HUDEP-2 (cell line): ENCODE measurements at regions not wholly inside any gene's neighbourhood (a gene's known extent, or its start where the extent isn't known, plus 50 kb on each side); places are given as distances from the start of the nearest gene placed in this dataset.

Experiments
- DNase-seq, 76 experiments: peaks; one replicate each; lab custom pipeline; 2025; ENCODE audit not compliant: unreplicated experiment in 76 of 76; lab: John Stamatoyannopoulos, UW

DNA sequence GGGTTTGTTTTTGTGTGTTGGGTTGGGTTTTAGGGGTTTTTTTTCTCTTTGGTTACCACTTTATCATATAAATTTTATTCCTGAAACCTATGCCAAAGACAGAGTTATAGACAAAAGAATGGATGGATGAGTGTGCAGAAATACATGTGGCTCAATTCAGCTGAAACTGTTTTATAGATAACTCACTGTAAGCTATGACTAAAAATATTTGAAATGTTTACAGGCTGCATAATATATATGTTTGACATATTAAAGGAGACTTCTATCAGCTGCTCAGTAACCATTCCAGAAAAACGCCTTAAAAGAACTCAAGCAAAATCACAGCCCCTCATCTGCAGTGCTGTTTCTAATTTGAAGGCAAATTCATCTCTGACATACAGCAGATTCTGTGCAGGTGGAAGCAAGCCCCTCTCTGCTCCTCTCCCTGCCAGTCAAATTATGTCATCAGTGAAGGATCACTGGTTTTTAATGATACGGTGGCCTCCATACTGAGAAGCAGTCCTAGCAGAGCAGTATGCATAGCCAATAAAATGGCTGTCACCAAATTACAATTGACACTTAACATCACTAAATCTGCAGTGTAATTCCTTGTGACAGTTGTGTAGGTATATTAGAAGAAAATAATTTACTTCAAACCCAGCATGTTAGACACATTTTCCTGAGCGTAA lies 301.6 kb downstream of the NR2F1-AS1 start:
- DNase-seq, result no peak

DNA sequence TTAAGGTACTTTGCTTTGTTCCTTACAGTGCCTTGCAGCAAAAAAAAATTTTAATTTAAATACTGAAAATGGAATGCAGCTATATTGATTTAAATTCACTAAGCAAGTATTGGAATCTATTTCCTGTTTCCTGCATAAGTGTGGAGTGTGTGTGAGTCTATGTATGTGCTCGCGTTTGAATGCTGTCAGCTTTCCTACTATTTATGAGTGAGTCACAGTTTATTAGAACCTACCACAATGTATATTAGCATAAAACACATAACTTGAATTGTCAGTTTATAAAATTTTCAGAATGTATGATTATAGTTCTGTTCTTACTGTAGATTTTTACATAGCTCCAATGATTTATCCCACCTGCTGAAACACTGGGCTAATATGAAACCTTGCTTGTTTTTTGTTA lies 302.1 kb downstream of the NR2F1-AS1 start:
- DNase-seq, result no peak

DNA sequence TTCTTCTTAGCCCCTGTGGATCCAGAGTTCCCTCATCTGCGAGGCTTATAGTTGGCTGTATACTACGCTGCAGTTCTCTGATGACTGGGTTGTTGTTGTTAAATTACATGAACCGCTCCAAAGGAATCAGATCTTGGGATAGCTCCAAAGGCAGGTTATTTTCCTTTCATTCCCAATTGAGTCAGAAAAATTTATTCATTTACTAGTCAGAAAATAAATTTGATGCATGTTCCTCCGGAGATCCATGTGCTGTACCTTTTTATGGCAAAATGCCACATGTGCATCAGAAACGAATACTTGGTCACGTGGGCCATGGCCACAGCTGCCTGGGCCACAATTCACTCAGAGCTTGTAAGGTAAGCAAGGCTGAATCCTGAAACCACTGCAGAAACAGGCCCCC lies 304.0 kb downstream of the NR2F1-AS1 start:
- no peak for DNase-seq

DNA sequence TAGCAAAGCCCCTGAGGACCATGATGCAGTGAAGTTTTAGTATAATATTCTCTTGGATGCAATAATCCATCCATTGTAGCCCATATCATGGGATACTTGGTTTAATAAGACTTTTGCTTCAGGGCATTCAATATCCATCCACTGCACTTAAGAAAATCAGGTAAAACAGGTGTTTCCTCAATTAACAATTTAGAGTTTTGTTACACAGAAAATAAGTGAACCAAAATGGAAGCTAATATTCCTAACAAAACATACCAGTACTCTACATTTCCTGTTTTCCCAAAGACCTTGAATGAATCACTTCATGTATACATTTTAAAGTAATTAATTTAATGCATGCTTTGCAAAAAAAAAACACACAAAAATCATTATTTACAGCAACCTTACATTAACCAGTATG lies 305.6 kb downstream of the NR2F1-AS1 start:
- DNase-seq, result no peak

DNA sequence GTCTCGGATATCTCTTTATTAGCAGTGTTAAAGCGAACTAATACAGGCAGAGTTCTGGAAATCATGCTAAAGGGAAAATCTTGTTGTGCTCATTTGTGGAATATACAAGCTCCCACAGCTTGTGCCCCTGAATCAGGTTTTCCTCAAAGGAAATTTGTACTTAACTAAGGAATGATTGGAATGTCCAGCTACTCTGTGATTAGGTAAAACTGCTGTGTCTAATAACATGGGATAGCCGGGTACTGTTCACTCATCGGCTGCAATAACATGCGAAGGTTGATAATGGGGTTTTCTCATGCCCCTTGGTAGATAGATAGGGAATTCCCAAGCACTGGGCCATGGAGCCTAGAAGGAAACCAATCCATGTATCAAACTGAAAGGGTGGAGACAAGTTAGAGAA lies 306.7 kb downstream of the NR2F1-AS1 start:
- DNase-seq, result no peak

DNA sequence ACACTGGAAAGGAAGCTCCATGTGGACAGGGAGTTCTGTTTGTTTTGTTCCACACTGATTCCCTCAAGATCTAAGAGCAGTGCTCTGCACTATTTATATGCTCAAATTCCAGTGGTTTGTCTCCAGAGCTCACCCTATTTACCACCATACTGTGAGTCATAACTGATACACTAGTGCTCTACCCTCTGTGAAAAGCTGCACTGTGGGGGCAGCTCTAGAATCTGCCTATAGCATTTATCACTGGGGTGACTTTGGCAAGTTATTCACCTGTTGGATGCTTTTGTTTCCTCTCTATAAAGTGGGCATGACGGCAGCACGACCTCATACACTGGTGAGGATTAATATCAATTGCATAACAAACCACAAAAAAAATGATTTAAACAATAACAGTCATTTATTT lies 307.8 kb downstream of the NR2F1-AS1 start:
- DNase-seq, result no peak

DNA sequence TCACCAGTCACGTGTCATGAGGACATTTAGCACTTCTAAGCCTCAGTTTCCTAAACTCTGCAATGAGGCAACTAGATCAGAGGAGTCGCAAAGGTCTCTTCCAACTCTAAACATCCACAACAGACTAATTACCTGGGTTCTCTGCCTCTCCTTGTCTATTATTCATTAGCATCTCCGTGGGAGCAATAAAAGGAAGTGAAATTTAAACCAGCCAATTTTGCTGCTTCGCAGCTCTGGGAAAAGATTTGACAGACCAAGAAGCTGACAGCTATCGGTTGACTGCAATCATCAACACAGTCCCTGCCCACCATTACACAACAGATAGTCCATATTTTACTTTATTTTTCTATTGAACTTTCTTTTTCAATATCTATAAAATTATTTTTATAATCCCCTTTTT lies 308.9 kb downstream of the NR2F1-AS1 start:
- DNase-seq, result no peak

DNA sequence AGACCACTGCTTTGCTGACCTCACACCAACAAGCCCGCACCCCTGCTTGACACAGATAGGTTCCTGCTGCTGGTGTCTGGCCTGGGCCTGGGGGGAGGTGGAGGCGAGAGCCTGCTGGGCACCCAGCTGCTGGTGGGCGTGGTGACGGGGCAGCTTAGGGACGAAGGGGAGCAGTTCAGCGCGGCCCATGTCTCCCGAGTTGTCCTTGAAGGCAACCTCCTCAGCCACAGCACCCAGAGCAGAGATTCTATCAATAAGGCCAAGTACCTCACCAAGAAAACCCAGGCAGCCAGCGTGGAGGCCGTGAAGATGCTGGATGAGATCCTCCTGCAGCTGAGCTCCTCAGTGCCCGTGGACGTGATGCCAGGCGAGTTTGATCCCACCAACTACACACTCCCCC lies 313.3 kb downstream of the NR2F1-AS1 start:
- no peak for DNase-seq

DNA sequence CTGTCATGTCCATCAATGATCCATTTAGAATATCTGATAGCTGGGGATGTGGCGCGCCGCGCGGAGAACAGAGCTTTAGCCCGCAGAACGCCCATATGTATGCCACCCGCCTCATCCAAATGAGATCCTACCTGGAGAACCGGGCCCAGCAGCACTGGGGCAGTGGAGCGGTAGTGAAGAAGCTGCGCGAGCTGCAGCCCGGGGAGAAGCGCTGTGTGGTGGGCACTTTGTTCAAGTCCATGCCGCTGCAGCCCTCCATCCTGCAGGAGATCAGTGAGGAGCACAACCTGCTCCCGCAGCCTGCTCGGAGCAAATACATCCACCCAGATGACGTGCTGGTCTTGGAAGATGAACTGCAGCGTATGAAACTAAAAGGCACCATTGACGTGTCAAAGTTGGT lies 313.7 kb downstream of the NR2F1-AS1 start:
- DNase-seq, result no peak

DNA sequence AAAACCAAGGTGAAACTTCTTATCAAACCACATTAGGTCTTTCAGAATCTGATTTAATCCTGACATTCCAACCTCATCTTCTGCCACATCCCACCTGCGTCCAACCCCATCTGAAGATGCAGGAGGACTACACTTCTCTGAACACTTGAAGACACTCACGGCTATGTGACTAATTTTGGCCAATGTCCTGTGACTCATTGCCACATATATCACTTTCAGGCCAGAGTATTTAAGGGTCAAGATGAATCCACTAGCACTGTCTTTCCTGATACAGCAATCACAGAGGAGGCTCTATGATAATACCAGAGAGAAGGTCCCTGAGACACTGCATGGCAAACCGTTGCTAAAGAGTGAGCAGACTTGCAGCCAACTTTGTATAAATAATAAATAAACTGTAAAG lies 323.4 kb downstream of the NR2F1-AS1 start:
- DNase-seq, result no peak

DNA sequence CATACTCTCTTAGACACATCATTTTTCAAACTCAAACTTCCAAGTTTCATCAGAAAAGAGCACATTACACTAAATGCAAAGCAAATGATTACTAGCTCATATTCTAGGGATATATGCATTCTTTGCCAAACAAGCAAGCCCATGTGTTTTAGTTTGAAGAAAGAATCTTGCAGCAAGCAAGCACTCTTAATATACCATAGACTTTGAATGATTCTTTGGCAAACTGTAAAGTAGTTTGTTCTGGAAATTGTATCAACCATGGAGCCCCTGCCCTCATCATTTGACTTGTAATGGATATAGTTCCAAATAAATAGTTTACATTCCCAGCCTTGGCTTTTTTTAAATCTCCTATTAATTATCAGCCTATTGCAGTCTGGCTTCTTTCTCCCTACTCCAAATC lies 325.2 kb downstream of the NR2F1-AS1 start:
- no peak for DNase-seq

DNA sequence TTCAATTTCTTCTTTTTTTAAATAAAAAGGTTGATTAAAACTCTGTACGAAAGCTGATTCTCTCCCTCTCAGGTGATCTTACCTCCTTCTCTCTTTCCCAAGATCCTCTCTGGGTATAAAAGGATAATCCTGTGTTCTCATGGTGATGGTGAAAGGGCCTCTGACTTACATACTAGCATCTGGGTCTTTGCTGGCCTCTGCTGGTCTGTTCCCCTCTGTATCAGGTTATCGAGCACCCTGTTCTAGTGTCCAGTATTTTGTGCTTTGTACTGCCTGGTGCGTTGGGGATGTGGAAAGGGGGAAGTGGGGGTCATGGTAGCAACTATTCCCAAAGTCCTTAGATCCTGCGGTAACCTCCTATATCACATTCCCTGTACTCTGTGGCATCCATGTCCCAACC lies 328.9 kb downstream of the NR2F1-AS1 start:
- no peak for DNase-seq

DNA sequence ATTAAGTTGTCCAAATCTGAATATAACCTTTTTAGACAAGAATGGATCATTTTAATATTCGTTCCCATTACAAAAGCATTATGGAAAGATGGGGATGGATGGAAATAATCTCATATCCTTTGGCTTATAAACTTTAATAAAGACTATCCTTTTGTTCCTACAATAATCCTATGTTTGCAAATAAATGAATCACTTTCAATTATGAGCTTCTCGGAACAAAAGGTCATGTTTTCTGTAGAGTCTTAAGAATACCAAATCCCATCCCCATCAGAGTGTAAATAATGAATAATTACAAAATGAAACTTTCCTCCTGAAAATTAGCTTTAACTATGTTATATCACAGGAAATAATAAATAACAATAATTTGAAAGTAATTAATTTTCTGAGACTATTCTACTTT lies 329.7 kb downstream of the NR2F1-AS1 start:
- no peak for DNase-seq

DNA sequence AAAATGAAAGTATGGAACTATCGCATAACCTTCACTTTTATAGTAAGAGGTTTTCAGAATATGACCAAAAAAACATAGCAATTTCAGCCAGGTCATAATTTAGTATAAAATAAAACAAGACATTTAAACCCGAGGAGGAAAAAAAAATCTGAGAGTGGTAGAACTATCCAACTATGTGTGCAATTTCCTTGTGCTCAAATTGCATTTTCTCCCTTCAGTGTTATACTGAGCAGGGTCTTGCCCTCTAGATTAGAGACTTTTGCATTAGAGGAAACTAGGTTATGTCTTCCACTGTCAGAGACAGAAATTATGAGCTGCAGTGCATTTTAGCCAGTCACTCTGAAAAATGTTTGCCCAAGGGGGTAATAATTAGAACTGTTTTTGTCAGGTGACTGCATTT lies 330.6 kb downstream of the NR2F1-AS1 start:
- DNase-seq, result no peak

DNA sequence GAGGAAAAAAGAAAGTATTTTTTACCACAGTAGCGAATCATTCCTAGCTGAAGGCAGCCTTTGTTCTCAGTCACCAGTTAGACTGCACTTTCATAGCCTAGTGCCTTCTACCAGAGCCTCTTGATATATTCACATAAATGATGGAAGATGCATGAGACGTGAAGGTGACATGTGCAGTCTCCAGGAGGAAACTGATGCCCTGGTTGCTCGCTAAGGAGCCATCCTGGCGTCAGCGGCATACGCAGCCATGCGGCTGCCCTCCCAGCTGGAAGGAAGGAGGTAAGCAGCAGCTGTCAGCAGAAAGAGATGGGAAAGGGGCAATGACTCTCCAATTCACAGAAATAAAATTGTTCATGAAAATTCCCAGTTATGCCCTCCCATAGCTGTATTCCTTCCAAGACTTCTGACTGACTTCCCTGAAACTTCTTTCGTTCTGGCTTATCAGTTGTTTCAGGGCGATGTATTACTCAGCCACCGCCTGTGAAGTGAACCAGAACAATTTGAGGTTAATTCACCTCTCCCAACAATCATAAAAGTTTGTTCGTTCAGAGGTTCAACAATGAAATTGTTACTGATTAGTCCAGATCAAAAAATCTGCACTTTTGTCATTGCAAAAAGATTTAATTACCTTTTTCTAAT lies 331.2 kb downstream of the NR2F1-AS1 start:
- no peak for DNase-seq

DNA sequence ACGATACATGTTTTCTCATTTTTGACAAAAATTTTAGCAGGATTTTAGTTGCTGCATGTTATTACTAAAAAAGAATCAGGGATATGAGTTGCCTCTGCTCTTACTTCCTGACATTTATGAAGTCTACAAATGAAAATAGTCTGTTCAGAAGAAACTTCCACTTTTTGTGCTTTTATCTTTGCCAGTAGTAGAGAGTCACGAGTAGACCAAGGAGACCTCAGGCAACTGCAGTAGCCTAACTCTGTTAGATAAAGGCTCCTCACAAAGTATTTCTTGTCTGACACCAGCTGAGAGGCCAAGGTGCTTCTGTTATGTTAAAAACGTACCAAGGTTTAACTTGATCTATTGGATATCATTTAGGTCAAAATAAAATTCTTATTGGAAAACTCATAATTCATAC lies 333.9 kb downstream of the NR2F1-AS1 start:
- DNase-seq, result no peak

DNA sequence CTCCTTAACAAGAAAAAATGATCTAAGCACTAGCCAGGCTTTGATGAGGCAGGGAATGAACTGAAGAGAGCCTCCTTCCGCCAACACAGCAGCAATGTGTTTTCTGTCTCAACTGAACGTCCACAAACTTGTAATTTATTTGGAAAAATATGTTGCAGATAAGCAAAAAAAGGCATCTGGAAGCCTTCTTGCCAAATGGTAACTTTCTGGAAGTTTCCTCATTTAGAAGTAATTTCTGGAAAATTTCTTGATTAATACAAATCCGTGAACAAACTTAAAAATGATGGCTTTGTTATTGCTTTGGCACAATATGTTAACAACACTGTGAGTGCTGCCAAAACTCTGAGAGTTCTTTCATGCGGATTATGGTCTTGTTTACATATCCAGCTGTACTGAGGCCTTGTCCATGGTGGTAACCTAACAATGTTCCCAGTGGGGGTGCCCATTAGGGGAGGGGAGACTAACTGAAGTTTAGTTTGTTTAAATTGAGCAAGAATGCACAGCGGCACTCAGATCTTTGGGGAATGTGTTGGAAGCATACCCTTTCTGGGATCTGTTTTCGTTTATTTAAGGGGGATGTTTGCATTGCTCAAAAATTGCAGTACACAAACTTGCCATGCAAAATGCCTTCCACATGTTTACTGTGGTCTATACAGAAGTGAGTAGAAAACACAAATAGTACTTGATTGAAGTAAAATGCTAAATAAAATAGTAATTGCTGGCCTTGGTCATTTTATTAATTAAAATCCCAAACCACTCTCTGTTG lies 334.7 kb downstream of the NR2F1-AS1 start:
- no peak for DNase-seq

DNA sequence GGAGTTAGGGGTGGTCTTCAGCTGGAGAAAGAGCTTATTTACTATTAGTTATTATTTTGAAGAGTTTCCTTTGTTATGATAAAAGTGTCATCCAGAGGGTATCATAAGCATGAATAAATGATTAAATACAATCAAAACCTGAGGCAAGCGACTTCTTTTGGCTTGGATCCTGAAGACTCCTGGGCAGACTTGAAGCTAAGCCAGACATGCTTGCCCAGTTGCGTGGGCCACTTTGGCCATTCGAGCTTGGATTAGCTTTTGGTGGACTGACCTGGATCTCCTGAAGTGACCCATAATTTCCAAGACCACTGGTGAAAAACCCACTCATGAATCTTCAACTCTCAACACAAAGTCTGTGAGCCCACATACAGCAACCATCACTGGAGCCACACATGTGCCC lies 335.8 kb downstream of the NR2F1-AS1 start:
- no peak for DNase-seq

DNA sequence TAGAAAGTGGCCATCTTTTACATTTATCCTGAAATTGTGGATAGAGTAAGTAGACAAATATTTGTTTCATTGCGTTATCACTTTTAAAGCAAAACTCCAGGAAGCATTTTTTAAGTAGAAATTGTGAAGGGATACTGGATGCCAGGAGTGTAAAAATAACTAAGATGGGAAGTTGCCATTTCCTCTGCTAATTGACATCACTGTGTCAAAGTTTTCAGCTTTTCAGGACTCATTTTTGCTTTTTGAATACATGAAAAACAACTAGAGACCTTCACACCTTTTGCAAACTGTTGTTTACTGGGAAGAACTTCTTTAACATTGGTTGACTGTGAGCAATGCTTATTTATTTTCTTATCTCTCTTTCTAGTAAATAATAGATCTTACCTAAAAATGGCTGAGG lies 337.5 kb downstream of the NR2F1-AS1 start:
- no peak for DNase-seq

DNA sequence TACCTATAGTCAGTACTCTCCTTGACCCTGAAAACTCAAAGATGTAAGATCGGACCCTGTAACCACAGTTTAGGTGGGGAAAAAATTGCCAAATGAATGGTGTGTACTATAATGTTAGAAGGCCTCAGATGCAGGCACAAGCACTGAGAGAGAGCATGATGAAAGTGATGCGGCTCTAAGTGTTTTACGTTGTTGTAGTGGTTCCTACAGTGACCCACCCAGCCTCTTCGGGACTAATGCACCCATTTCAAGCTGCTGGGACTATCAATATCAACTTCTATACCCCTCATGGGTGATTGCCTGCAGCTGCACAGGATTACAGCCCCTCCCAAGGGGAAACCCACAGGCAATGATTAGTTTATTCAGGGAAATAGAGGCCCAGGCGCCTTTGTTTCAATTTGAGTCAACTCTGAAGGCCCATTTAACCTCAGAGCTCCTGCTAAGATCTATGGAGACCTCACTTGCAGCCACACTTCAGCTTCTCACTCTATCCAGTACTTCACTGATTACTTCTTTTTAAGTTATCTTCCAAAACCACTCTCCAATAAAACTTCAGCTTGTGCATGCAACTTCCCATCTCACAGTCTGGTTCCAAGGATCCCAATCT lies 340.7 kb downstream of the NR2F1-AS1 start:
- no peak for DNase-seq

DNA sequence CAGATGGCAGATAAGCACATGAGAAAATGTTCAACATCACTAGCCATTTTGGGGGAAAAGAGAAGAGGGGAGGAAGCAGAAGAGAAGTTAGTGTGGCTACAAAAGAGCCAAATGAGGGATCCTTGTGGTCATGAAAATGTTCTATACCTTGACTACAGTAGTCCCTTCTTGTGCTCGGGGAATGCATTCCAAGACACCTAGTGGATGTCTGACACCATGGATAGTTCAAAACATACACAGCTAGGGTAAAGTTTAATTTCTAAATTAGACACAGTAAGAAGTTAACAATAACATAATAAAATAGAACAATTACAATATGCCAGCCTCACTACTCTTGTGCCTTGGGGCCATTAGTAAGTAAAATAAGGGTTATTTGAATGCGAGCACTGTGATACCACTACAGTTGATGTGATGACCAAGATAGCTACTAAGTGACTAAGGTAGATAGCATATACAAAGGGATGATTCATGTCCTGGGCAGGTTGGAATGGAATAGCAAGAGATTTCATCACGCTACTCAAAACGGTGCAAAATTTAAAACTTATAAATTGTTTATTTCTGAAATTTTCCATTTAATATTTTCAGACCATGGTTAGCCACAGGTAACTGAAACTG lies 344.1 kb downstream of the NR2F1-AS1 start:
- DNase-seq, result no peak
